K562 (cell line): ENCODE measurements at regions not wholly inside any gene's neighbourhood (a gene's known extent, or its start where the extent isn't known, plus 50 kb on each side); places are given as distances from the start of the nearest gene placed in this dataset.

Source experiments
- ARID2 ChIP-seq: fragments of 450-650 bp; IDR thresholded peaks from 2 replicates; pipeline ENCODE4 v1.6.1; 2017; ENCODE audit warnings: antibody characterized with exemption, mild to moderate bottlenecking
- GTF2E2 ChIP-seq: fragments of 200-800 bp; sonication (Bioruptor generic); IDR thresholded peaks from 2 replicates; pipeline ENCODE4 v1.6.1; 2016; ENCODE audit warnings: missing genetic modification characterization, missing compliant biosample characterization
- HNRNPL ChIP-seq: fragments of 200-400 bp; formaldehyde crosslinking; IDR thresholded peaks from 2 replicates; pipeline ENCODE4 v1.6.1; 2017; ENCODE audit warnings: low read depth, mild to moderate bottlenecking, low read length
- PURB ChIP-seq: sonication (generic); formaldehyde crosslinking; IDR thresholded peaks from 2 replicates; pipeline ENCODE4 v1.9.0; 2021; ENCODE audit warnings: low read depth, mild to moderate bottlenecking, missing genetic modification reagents
- ZNF354B ChIP-seq: fragments of 250-450 bp; sonication (Bioruptor Pico); IDR thresholded peaks from 2 replicates; pipeline ENCODE4 v1.4.0; 2020
- ZNF785 ChIP-seq: fragments of 250-450 bp; sonication (Bioruptor Pico); IDR thresholded peaks from 2 replicates; pipeline ENCODE4 v1.4.0; 2020; ENCODE audit warnings: mild to moderate bottlenecking
- TF ChIP-seq, protein P1 (sequence below): fragments of 200-800 bp; sonication (Bioruptor generic); IDR thresholded peaks from 2 replicates; pipeline ENCODE4 v1.6.1; 2016; ENCODE audit warnings: missing genetic modification characterization, missing compliant biosample characterization
- TF ChIP-seq, protein P2 (sequence below): sonication (generic); formaldehyde crosslinking; IDR thresholded peaks from 2 replicates; pipeline ENCODE4 v1.8.1; 2023; ENCODE audit warnings: mild to moderate bottlenecking, missing genetic modification reagents

- TF ChIP-seq, protein P1, sequence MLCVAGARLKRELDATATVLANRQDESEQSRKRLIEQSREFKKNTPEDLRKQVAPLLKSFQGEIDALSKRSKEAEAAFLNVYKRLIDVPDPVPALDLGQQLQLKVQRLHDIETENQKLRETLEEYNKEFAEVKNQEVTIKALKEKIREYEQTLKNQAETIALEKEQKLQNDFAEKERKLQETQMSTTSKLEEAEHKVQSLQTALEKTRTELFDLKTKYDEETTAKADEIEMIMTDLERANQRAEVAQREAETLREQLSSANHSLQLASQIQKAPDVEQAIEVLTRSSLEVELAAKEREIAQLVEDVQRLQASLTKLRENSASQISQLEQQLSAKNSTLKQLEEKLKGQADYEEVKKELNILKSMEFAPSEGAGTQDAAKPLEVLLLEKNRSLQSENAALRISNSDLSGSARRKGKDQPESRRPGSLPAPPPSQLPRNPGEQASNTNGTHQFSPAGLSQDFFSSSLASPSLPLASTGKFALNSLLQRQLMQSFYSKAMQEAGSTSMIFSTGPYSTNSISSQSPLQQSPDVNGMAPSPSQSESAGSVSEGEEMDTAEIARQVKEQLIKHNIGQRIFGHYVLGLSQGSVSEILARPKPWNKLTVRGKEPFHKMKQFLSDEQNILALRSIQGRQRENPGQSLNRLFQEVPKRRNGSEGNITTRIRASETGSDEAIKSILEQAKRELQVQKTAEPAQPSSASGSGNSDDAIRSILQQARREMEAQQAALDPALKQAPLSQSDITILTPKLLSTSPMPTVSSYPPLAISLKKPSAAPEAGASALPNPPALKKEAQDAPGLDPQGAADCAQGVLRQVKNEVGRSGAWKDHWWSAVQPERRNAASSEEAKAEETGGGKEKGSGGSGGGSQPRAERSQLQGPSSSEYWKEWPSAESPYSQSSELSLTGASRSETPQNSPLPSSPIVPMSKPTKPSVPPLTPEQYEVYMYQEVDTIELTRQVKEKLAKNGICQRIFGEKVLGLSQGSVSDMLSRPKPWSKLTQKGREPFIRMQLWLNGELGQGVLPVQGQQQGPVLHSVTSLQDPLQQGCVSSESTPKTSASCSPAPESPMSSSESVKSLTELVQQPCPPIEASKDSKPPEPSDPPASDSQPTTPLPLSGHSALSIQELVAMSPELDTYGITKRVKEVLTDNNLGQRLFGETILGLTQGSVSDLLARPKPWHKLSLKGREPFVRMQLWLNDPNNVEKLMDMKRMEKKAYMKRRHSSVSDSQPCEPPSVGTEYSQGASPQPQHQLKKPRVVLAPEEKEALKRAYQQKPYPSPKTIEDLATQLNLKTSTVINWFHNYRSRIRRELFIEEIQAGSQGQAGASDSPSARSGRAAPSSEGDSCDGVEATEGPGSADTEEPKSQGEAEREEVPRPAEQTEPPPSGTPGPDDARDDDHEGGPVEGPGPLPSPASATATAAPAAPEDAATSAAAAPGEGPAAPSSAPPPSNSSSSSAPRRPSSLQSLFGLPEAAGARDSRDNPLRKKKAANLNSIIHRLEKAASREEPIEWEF (CRISPR knock-in tag) = no peak
- TF ChIP-seq ZNF785 (CRISPR knock-in tag) (no peak), ARID2 (no peak), HNRNPL (no peak), PURB (CRISPR knock-in tag) (no peak), ZNF354B (no peak), GTF2E2 (no peak)
- TF ChIP-seq, protein P2, sequence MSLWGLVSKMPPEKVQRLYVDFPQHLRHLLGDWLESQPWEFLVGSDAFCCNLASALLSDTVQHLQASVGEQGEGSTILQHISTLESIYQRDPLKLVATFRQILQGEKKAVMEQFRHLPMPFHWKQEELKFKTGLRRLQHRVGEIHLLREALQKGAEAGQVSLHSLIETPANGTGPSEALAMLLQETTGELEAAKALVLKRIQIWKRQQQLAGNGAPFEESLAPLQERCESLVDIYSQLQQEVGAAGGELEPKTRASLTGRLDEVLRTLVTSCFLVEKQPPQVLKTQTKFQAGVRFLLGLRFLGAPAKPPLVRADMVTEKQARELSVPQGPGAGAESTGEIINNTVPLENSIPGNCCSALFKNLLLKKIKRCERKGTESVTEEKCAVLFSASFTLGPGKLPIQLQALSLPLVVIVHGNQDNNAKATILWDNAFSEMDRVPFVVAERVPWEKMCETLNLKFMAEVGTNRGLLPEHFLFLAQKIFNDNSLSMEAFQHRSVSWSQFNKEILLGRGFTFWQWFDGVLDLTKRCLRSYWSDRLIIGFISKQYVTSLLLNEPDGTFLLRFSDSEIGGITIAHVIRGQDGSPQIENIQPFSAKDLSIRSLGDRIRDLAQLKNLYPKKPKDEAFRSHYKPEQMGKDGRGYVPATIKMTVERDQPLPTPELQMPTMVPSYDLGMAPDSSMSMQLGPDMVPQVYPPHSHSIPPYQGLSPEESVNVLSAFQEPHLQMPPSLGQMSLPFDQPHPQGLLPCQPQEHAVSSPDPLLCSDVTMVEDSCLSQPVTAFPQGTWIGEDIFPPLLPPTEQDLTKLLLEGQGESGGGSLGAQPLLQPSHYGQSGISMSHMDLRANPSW (CRISPR knock-in tag) = no peak
Measured at GRCh38 chr9:102911185-102911584, 83.9 kb upstream of the CYLC2 start (continued).
